Endothelial cell of umbilical vein (primary cell): ENCODE measurements at regions not wholly inside any gene's neighbourhood (a gene's known extent, or its start where the extent isn't known, plus 50 kb on each side); places are given as distances from the start of the nearest gene placed in this dataset.

Source experiments
- BruUV-seq: library from RNA; stranded (reverse); fragments of 400-500 nt; replicated peaks from 2 replicates; lab custom pipeline; 2021; lab: Mats Ljungman, UMichigan
- CTCF ChIA-PET: fragments of 300-600, 350-600 bp; sonication (Branson Sonifier 250); formaldehyde crosslinking; loops from one replicate; lab custom pipeline; 2021; ENCODE audit warnings: antibody characterized with exemption, inconsistent platforms; lab: Charles Lee
- POLR2A ChIA-PET: fragments of 300-600, 350-600 bp; sonication (Branson Sonifier 250); formaldehyde crosslinking; loops from one replicate; lab custom pipeline; 2021; ENCODE audit warnings: antibody characterized with exemption, inconsistent platforms; lab: Charles Lee
- DNase-seq: peaks from one replicate; pipeline ENCODE4 v3.0.0-alpha.2; 2011; ENCODE audit warnings: low read depth, low spot score
- FAIRE-seq: peaks from 2 replicates; lab custom pipeline; 2011; peaks lifted over from hg19 to GRCh38; lab: Jason Lieb, UNC
- H2AFZ ChIP-seq: 2 replicates; pipeline ENCODE4 v1.6.0; 2012; ENCODE audit warnings: low read depth, low read length, control low read depth, inconsistent platforms
- H3K27ac ChIP-seq: 2 replicates; pipeline ENCODE4 v1.5.1; 2011; ENCODE audit warnings: low read depth, mild to moderate bottlenecking, control low read depth, low read length, moderate library complexity; ENCODE audit not compliant: insufficient read depth
- H3K27me3 ChIP-seq, 2 experiments: 2 replicates each; pipeline versions ENCODE4 v1.6.0 to v1.6.1; 2011; ENCODE audit warnings: low read length in 2 of 2, mixed read lengths in 1 of 2; ENCODE audit not compliant: control insufficient read depth in 2 of 2, insufficient read depth in 2 of 2
- H3K36me3 ChIP-seq, 2 experiments: 2 replicates in 1 of 2; 3 replicates in 1 of 2; pipeline ENCODE4 v1.5.1; 2011; ENCODE audit warnings: low read length in 2 of 2, mild to moderate bottlenecking in 1 of 2, moderate library complexity in 1 of 2; ENCODE audit not compliant: control insufficient read depth in 2 of 2, insufficient read depth in 2 of 2; ENCODE audit errors: extremely low read depth in 1 of 2
- H3K4me1 ChIP-seq: 3 replicates; pipeline ENCODE4 v1.5.1; 2011; ENCODE audit warnings: mild to moderate bottlenecking, low read length; ENCODE audit not compliant: control insufficient read depth, insufficient read depth; ENCODE audit errors: extremely low read depth
- H3K4me2 ChIP-seq: 2 replicates; pipeline ENCODE4 v1.6.1; 2011; ENCODE audit warnings: low read length, control low read depth, mixed read lengths; ENCODE audit not compliant: insufficient read depth
- H3K4me3 ChIP-seq, 3 experiments: fragments of 200-600 bp in 1 of 3; sonication (generic), shearing (Covaris generic) in 1 of 3; replicated peaks in 1 of 3; 2 replicates each; pipeline ENCODE4 v1.5.1; 2011 to 2016; ENCODE audit warnings: control low read depth in 3 of 3, low read length in 3 of 3, mild to moderate bottlenecking in 2 of 3, inconsistent platforms in 1 of 3, low read depth in 1 of 3, moderate library complexity in 1 of 3; ENCODE audit not compliant: insufficient read depth in 1 of 3
- H3K79me2 ChIP-seq: 2 replicates; pipeline ENCODE4 v1.6.0; 2012; ENCODE audit warnings: low read length, inconsistent platforms; ENCODE audit not compliant: control insufficient read depth, insufficient read depth
- H3K9ac ChIP-seq: replicated peaks from 2 replicates; pipeline ENCODE3; 2011; ENCODE audit warnings: low read length, control low read depth; ENCODE audit not compliant: insufficient read depth; ENCODE audit errors: extremely low read depth
- H3K9me1 ChIP-seq: replicated peaks from 3 replicates; pipeline ENCODE4 v1.6.0; 2011; ENCODE audit warnings: mild to moderate bottlenecking, low read length; ENCODE audit not compliant: control insufficient read depth, insufficient read depth; ENCODE audit errors: extremely low read depth
- H3K9me3 ChIP-seq: replicated peaks from 2 replicates; pipeline ENCODE4 v1.5.1; 2012; ENCODE audit warnings: low read length, inconsistent platforms; ENCODE audit not compliant: control insufficient read depth, insufficient read depth
- H4K20me1 ChIP-seq: replicated peaks from 2 replicates; pipeline ENCODE3; 2011; ENCODE audit warnings: mild to moderate bottlenecking, low read length; ENCODE audit not compliant: control insufficient read depth, insufficient read depth; ENCODE audit errors: extremely low read depth
- EZH2 ChIP-seq: IDR thresholded peaks from 2 replicates; pipeline ENCODE4 v1.6.1; 2012; ENCODE audit warnings: borderline replicate concordance, low read depth, mild to moderate bottlenecking, moderate library complexity, low read length, inconsistent platforms; ENCODE audit not compliant: severe bottlenecking
- FOS ChIP-seq: IDR thresholded peaks from 2 replicates; pipeline ENCODE4 v1.6.1; 2011; ENCODE audit warnings: mild to moderate bottlenecking, low read length, moderate library complexity, borderline replicate concordance; ENCODE audit not compliant: insufficient read depth
- GATA2 ChIP-seq: IDR thresholded peaks from 2 replicates; pipeline ENCODE4 v1.7.0; 2011; ENCODE audit warnings: low read depth, mild to moderate bottlenecking, moderate library complexity, mixed read lengths, low read length; ENCODE audit not compliant: insufficient read length, insufficient read depth
- JUN ChIP-seq: IDR thresholded peaks from 2 replicates; pipeline ENCODE4 v1.6.1; 2011; ENCODE audit warnings: borderline replicate concordance, low read depth; ENCODE audit not compliant: insufficient read length, insufficient read depth
- MAX ChIP-seq: IDR thresholded peaks from 2 replicates; pipeline ENCODE4 v1.6.1; 2011; ENCODE audit not compliant: insufficient read depth, insufficient read length
- MYC ChIP-seq: IDR thresholded peaks from one replicate; pipeline ENCODE4 v1.6.1; 2011; ENCODE audit warnings: mild to moderate bottlenecking, low read depth, low read length
- POLR2A ChIP-seq: IDR thresholded peaks from 2 replicates; pipeline ENCODE4 v1.6.1; 2012; ENCODE audit warnings: low read depth, mild to moderate bottlenecking, control low read depth, low read length
- POLR2AphosphoS5 ChIP-seq: IDR thresholded peaks from 2 replicates; pipeline ENCODE4 v1.6.1; 2012; ENCODE audit warnings: low read depth, mild to moderate bottlenecking, control low read depth, low read length, moderate library complexity; ENCODE audit not compliant: insufficient read depth
- dilution Hi-C: fragments of 300-500 bp; cut with MboI; formaldehyde crosslinking; loops from one replicate; pipeline ENCODE4 v1.15.0; 2019; ENCODE audit warnings: low sequenced_read_pairs; ENCODE audit not compliant: extremely low pct_ligation_motif_present
- intact Hi-C: fragments of 100-400 bp; cut with micrococcal nuclease; formaldehyde crosslinking; loops from one replicate; pipeline ENCODE4 v1.10.0; 2022
- TF ChIP-seq, protein P1 (sequence below), 2 donors: IDR thresholded peaks; 1 replicate in 1 of 2; 2 replicates in 1 of 2; pipeline ENCODE4 v1.5.1; 2011; ENCODE audit warnings: low read length in 2 of 2, mild to moderate bottlenecking in 2 of 2, moderate library complexity in 2 of 2, control low read depth in 1 of 2, inconsistent platforms in 1 of 2, low read depth in 1 of 2; ENCODE audit not compliant: insufficient read depth in 1 of 2; ENCODE audit errors: extremely low read depth in 1 of 2

GRCh38 chr17:27396045-27396444, 60.2 kb upstream of the KSR1 start:
- peaks cover 0 to 2% of the 10 kb centered on the region in 2 experiments for H3K27me3 ChIP-seq
- H3K36me3 ChIP-seq = no peaks in the 10 kb centered on the region
- H3K27ac ChIP-seq = no peak overlapping the region
- no peak overlapping the region for H2AFZ ChIP-seq
- DNase-seq (peak; percentile 10), FAIRE-seq (no peak)
- no peaks in the 10 kb centered on the region for H3K9me1 ChIP-seq
- H3K4me2 ChIP-seq = no peak overlapping the region
- no peak overlapping the region for H3K4me3 ChIP-seq
- H3K9me3 ChIP-seq = no peaks in the 10 kb centered on the region
- H3K9ac ChIP-seq = no peak overlapping the region
- dilution Hi-C loops (no loop called here), intact Hi-C loops (no loop called here)
- H3K79me2 ChIP-seq = no peaks in the 10 kb centered on the region
- BruUV-seq = no TSS peak
- CTCF ChIA-PET = interaction anchor here (1.5 kb wide), 1 partner anchor 17 kb away, joined by 3 read pairs; no protein-coding TSS in a partner anchor
- H4K20me1 ChIP-seq = no peaks in the 10 kb centered on the region
- H3K4me1 ChIP-seq = no peaks in the 10 kb centered on the region
- TF ChIP-seq GATA2 (no peak), EZH2 (no peak), POLR2A (no peak), JUN (no peak), FOS (no peak), POLR2AphosphoS5 (no peak), MYC (no peak), MAX (no peak)
- TF ChIP-seq, protein P1, sequence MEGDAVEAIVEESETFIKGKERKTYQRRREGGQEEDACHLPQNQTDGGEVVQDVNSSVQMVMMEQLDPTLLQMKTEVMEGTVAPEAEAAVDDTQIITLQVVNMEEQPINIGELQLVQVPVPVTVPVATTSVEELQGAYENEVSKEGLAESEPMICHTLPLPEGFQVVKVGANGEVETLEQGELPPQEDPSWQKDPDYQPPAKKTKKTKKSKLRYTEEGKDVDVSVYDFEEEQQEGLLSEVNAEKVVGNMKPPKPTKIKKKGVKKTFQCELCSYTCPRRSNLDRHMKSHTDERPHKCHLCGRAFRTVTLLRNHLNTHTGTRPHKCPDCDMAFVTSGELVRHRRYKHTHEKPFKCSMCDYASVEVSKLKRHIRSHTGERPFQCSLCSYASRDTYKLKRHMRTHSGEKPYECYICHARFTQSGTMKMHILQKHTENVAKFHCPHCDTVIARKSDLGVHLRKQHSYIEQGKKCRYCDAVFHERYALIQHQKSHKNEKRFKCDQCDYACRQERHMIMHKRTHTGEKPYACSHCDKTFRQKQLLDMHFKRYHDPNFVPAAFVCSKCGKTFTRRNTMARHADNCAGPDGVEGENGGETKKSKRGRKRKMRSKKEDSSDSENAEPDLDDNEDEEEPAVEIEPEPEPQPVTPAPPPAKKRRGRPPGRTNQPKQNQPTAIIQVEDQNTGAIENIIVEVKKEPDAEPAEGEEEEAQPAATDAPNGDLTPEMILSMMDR (IDR thresholded peaks at IDR 0.05; ENCODE audit: extremely low read depth in 1 of 2, insufficient read depth in 1 of 2, low read depth in 1 of 2, low read length in 2 of 2) = no peak
- POLR2A ChIA-PET = no interaction called here
